SH-SY5Y (cell line): ENCODE measurements at regions not wholly inside any gene's neighbourhood (a gene's known extent, or its start where the extent isn't known, plus 50 kb on each side); places are given as distances from the start of the nearest gene placed in this dataset.

Experiments used
- GATA2 ChIP-seq: IDR thresholded peaks from 2 replicates; pipeline ENCODE4 v1.6.1; 2011; ENCODE audit warnings: mild to moderate bottlenecking, low read depth, low read length
- GATA3 ChIP-seq: IDR thresholded peaks from 2 replicates; pipeline ENCODE4 v1.6.1; 2011; ENCODE audit warnings: low read depth, mild to moderate bottlenecking, low read length, moderate library complexity

- TF ChIP-seq GATA2 (peak; percentile 91), GATA3 (peak; percentile 86)
Measured at GRCh38 chr9:88745276-88746001, 210.5 kb downstream of the NXNL2 start.

- TF ChIP-seq GATA2 (no peak), GATA3 (no peak)
Measured at GRCh38 chr9:88746029-88746742, 211.2 kb downstream of the NXNL2 start.

GRCh38 chr9:88746743-88747398 is 211.9 kb downstream of the NXNL2 start:
- TF ChIP-seq GATA3 (no peak), GATA2 (no peak)

- no peak for TF ChIP-seq GATA2
- no peak for TF ChIP-seq GATA3
Measured at GRCh38 chr9:88747768-88748167, 212.8 kb downstream of the NXNL2 start.

GRCh38 chr9:88748566-88749261 is 213.7 kb downstream of the NXNL2 start:
- TF ChIP-seq GATA3 (no peak), GATA2 (no peak)

- TF ChIP-seq GATA3 (no peak), GATA2 (no peak)
Measured at GRCh38 chr9:88749420-88749819, 214.4 kb downstream of the NXNL2 start.

DNA sequence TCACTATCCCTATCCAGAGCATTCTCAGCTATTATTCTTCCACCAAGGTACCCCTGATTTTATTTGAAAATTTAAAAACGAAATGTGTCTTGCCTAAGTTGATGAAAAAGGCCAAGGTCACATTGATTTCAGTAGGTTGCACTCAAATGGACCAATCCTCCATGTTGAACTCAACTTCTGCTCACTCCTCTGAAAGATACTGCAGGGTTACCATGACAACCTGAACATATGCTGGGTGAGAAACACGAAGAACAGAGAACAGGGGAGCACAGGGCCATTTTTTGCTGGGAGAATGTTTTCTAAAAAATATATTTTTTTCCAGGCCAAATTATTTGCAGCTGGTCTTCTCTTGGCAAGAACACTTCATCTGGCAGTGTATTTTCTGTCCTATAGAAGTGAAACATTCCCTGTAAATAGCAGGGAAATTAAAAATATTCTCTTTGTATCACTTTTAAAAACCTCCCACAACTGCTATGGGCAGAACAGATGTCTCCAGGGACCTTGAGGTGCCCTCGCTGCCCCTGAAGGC is 215.9 kb downstream of the NXNL2 start:
- TF ChIP-seq GATA3: no peak
- no peak for TF ChIP-seq GATA2

DNA sequence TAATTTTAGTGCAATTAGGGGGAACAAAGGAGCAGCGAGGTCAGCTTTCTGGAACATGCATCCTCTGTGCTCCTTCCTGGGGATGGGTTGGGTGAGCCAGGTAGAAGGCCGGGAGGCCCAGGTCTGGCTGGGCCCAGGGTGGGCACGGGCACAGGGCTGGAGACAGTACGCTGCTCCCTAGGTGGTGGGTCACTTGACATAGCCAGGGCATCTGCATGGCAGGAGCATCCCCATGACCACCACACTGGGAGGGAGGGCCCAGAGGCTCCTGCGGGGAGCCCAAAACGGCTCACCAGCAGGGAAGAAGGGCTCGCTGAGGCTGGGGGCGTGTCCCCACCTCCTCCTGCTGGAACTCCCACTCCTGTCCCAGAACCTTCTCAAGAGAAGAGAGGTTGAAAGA is 216.8 kb downstream of the NXNL2 start:
- TF ChIP-seq GATA3 (no peak), GATA2 (no peak)

- TF ChIP-seq GATA2: peak; percentile 67
- TF ChIP-seq GATA3: no peak
Measured at GRCh38 chr9:88753691-88754367, 218.9 kb downstream of the NXNL2 start.

DNA sequence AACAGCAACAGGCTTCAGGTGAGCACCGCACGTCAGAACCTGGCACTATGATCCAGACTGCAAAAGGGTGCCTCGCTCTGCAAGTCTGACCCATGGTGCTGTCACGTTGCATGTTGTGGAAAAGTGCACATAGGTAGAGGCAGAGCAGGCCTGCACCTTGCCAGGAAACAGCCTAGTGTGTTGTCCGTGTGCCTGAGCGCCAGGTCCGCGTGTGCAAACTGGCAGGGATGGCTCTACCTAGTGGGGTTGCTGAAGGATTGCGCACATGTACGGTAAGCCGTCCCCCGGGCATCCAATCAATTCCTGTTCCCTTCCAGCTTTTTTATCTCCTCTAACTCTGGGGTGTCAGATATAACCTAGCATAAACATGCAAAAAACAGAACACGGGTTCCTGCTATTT is 219.5 kb downstream of the NXNL2 start:
- TF ChIP-seq GATA3 (no peak), GATA2 (no peak)

GRCh38 chr9:88754886-88755285 is 219.9 kb downstream of the NXNL2 start:
- TF ChIP-seq GATA3 (no peak), GATA2 (no peak)

GRCh38 chr9:88757406-88758010 is 222.5 kb downstream of the NXNL2 start:
- TF ChIP-seq GATA2: no peak

DNA sequence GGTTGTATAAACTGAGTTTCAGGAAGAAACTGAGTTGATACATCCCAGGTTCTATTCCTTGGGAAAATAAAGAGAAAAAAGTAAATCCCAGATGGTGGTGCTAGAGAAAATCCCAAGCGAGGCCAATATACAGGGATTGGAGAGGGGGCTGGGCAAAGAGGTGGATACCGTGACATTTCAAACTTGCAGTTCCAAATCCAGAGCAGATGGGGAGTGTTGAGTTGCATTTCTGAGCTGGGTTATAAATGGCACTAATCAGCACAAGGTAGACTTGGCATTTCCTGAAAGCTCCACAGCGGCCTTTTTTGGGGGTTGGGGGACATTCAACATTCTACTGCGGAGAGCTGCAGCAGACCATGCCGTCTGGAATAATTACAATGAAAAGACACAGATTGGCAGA is 224.4 kb downstream of the NXNL2 start:
- TF ChIP-seq GATA3 (no peak), GATA2 (no peak)
